GM13977 (cell line): ENCODE measurements at regions not wholly inside any gene's neighbourhood (a gene's known extent, or its start where the extent isn't known, plus 50 kb on each side); places are given as distances from the start of the nearest gene placed in this dataset.

Experiments
- DNase-seq: peaks from one replicate; pipeline ENCODE4 v3.0.0; 2012; ENCODE audit warnings: low spot score
- CTCF ChIP-seq: IDR thresholded peaks from 2 replicates; pipeline ENCODE4 v1.5.1; 2012; ENCODE audit warnings: mild to moderate bottlenecking, control low read depth; ENCODE audit not compliant: insufficient read depth; ENCODE audit errors: extremely low read depth, missing control alignments
- in situ Hi-C: fragments of 300-500 bp; cut with MboI; formaldehyde crosslinking; loops from one replicate; pipeline ENCODE4 v1.12.0; 2022; ENCODE audit warnings: low sequenced_read_pairs, low pct_unique_long_range_greater_than_20kb, mixed read lengths, inconsistent platforms; ENCODE audit not compliant: unreplicated experiment

DNA sequence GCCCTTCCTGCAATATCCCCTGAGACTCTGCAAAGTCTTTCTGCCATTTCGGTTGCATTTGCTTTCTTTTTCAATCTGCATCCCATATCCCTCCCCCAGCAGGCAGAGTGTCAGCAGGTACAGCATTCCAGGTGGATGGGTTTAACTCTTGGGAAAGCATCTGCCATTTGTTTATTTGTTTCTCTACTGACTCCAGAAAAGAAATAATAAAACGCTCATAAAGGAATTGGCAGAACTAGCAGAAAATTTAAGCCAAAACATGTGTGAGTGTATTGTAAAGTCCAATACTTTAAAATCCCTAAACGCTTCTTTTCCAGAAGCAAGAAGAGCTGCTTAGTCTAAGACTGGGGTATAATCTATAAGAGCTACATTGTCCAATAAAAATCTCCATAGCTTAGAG lies 393.8 kb downstream of the TNS3 start:
- in situ Hi-C loops = loop anchor here (25.0 kb wide), 1 partner anchor 1276 kb away; the partner anchor contains the start of gene IGFBP3
- DNase-seq = no peak
- no peak for TF ChIP-seq CTCF

- DNase-seq = no peak
- no peak for TF ChIP-seq CTCF
- in situ Hi-C loops = loop anchor here (25.0 kb wide), 1 partner anchor 1274 kb away; the partner anchor contains the start of gene IGFBP3
Measured at GRCh38 chr7:47186316-47186715, 395.6 kb downstream of the TNS3 start.

DNA sequence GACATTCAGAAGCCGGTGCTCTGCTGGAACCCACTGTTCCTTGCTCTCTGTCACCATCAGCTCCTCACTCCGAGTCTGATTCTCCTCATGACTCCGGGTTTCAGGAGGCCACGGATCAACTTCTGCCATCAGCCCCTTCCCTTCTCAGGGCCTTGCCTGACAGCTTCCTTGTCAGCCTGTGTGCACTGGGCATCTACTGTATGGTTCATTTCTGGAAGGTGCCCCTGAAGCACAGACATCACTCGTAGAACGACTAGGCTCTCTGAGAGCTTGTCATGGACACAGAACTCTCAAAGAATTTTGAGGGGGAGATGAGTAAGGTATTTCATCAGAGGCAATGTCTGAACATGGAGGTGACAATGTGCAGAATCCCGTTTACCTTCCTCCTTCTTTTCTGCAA lies 396.1 kb downstream of the TNS3 start:
- TF ChIP-seq CTCF = no peak
- no peak for DNase-seq
- in situ Hi-C loops = loop anchor here (25.0 kb wide), 1 partner anchor 1274 kb away; the partner anchor contains the start of gene IGFBP3

DNA sequence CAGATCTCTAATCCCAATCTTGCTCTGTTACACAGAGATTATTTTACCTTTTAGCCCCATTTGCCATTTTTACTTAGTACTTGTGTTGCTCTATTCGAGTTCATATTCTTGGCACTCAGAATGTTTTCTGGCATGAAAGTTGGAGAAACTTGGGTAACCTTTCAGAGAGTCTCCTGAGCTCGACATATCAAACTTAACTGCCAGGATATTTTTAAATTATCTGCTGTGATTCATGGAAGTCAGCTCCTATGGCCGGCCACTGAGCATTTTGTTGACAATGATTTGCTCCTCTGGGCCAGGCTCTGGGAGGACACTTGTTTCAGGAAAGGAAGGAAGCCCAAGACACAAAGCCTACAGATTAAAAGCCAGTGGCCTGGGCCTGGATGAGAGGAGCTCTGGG lies 396.7 kb downstream of the TNS3 start:
- DNase-seq = no peak
- in situ Hi-C loops = loop anchor here (25.0 kb wide), 1 partner anchor 1273 kb away; the partner anchor contains the start of gene IGFBP3
- TF ChIP-seq CTCF = no peak

DNA sequence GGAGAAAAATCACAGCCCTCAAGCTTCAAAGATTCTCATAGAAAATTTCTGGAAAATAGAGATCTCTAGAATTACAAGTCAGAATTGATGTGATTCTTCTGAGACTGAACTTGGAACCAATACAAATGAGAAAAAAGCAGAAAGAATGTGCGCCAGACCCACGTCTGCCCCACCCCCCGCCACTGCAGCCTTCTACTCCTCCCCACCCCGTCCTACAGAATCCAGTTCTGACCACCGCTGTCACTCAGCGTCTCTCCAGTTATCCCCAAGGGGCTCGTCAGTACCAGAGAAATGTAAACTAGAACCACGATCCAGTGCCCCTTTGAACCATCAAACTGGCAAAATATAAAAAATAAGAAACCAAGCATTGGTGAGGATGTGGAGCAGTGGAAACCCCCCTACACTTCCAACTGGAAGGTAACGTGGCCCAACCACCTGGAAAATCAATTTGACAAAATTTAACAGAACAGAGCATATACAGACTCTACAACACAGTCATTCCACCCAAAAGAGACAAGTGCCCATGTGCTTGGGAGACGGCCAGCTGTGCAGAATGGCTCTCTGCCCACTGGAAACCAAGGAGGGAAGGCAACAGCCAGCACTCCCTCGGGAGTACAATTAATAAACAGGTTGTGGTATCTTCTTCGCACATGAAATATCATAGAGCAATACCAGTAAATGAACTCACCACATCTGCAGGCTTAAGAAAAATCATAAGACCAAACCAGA lies 397.9 kb downstream of the TNS3 start:
- in situ Hi-C loops = loop anchor here (25.0 kb wide), 1 partner anchor 1272 kb away; the partner anchor contains the start of gene IGFBP3
- TF ChIP-seq CTCF = no peak
- DNase-seq = no peak

GRCh38 chr7:47181746-47182361 lies 400.1 kb downstream of the TNS3 start:
- in situ Hi-C loops = loop anchor here (25.0 kb wide), 1 partner anchor 1270 kb away; the partner anchor contains the start of gene IGFBP3
- TF ChIP-seq CTCF = no peak
- no peak for DNase-seq
